ENCODE measurements at regions not wholly inside any gene's neighbourhood (a gene's known extent, or its start where the extent isn't known, plus 50 kb on each side); places are given as distances from the start of the nearest gene placed in this dataset.

- no peak for TF ChIP-seq CTCF (IDR thresholded peaks at IDR 0.05)
- no peak for TF ChIP-seq POLR2A (IDR thresholded peaks at IDR 0.05)
- Histone ChIP-seq H3K27me3 (no peaks in the 10 kb centered on the region), H3K4me1 (peaks cover 12% of the 10 kb centered on the region), H3K27ac (no peak overlapping the region), H3K36me3 (ENCODE audit: low read depth, missing control alignments) (no peaks in the 10 kb centered on the region), H3K4me3 (no peak overlapping the region), H3K9me3 (no peaks in the 10 kb centered on the region)
- WGBS, 2 donors, result 97 to 99% methylated on average over 2 of the region's 2 CpGs
- no peak for DNase-seq
- intact Hi-C loops (cut with DNase I; ENCODE audit: low total_unique reads), result no loop called here
These were observed 496.2 kb downstream of the COG6 start for GRCh38 chr13:40151673-40152072.

DNA sequence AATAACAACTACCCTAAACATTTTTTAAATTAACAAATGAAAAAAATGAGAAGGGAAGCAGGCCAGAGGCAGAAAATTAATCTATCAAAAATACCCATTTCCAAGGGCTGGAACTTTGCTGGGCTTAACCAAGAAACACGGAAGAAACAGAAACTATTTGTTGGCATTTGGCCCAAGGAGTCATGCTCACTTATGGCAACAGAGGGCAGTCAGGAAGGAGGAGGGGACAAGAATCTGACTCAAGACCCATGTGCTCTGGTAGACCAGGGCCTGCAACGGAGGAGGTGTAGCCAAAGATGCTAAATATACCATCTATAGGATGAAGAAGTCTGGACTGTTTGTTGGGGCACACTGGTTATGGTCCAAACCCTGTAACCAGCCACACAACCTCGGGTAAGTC is 496.7 kb downstream of the COG6 start:
- Histone ChIP-seq H3K4me1 (peaks cover 12% of the 10 kb centered on the region), H3K27ac (no peak overlapping the region), H3K36me3 (ENCODE audit: low read depth, missing control alignments) (no peaks in the 10 kb centered on the region), H3K9me3 (no peaks in the 10 kb centered on the region), H3K27me3 (no peaks in the 10 kb centered on the region), H3K4me3 (no peak overlapping the region)
- TF ChIP-seq CTCF (IDR thresholded peaks at IDR 0.05), result no peak
- no peak for TF ChIP-seq POLR2A (IDR thresholded peaks at IDR 0.05)
- DNase-seq, result no peak
- 63 to 78% methylated on average over 3 of the region's 3 CpGs for WGBS, 2 donors
- intact Hi-C loops (cut with DNase I; ENCODE audit: low total_unique reads), result no loop called here

GRCh38 chr13:40152922-40153321 is 497.5 kb downstream of the COG6 start:
- intact Hi-C loops (cut with DNase I; ENCODE audit: low total_unique reads), result no loop called here
- TF ChIP-seq CTCF (IDR thresholded peaks at IDR 0.05) (no peak), POLR2A (IDR thresholded peaks at IDR 0.05) (no peak)
- no peak for DNase-seq

DNA sequence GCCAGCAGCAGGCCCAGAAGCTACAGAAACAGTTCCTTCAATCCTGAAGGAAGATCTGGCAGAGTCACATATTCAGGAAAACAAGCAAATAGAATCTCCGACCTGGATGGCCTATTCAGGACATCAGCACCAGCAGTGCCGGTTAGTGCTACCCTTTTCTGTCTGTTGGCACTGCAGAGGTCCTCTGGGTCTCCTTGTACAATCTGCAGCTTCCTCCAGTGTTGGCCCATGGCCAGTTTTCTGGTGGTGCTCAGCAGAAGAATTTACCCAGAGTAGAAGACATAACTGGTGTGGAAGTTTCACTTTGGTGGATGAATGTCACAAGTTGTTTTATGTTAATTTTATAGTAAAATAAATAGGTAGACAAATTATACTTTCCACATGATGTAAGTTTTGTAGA is 498.1 kb downstream of the COG6 start:
- Histone ChIP-seq H3K9me3 (no peaks in the 10 kb centered on the region), H3K27ac (no peak overlapping the region), H3K4me1 (peaks cover 12% of the 10 kb centered on the region), H3K27me3 (no peaks in the 10 kb centered on the region), H3K4me3 (no peak overlapping the region), H3K36me3 (ENCODE audit: low read depth, missing control alignments) (no peaks in the 10 kb centered on the region)
- no peak for TF ChIP-seq CTCF (IDR thresholded peaks at IDR 0.05)
- TF ChIP-seq POLR2A (IDR thresholded peaks at IDR 0.05), result no peak
- 45 to 74% methylated on average over 2 of the region's 2 CpGs for WGBS, 2 donors
- intact Hi-C loops (cut with DNase I; ENCODE audit: low total_unique reads), result no loop called here
- no peak for DNase-seq

More at GRCh38 chr13:40152922-40153321, 497.5 kb downstream of the COG6 start:
- Histone ChIP-seq H3K36me3 (ENCODE audit: low read depth, missing control alignments) (no peaks in the 10 kb centered on the region), H3K9me3 (no peaks in the 10 kb centered on the region), H3K4me1 (peaks cover 12% of the 10 kb centered on the region), H3K4me3 (no peak overlapping the region), H3K27ac (no peak overlapping the region), H3K27me3 (no peaks in the 10 kb centered on the region)
- 88 to 95% methylated on average over 4 of the region's 4 CpGs for WGBS, 2 donors

- intact Hi-C loops (cut with DNase I; ENCODE audit: low total_unique reads), result no loop called here
- 96 to 97% methylated on average over 2 of the region's 2 CpGs for WGBS, 2 donors
These were observed 499.7 kb downstream of the COG6 start for GRCh38 chr13:40155201-40155600.

More at GRCh38 chr13:40155201-40155600, 499.7 kb downstream of the COG6 start:
- no peak for DNase-seq
- H3K4me3 ChIP-seq, result no peak overlapping the region
- no peaks in the 10 kb centered on the region for H3K27me3 ChIP-seq
- no peak for TF ChIP-seq POLR2A (IDR thresholded peaks at IDR 0.05)
- no peak for TF ChIP-seq CTCF (IDR thresholded peaks at IDR 0.05)
- no peaks in the 10 kb centered on the region for H3K36me3 ChIP-seq (ENCODE audit: low read depth, missing control alignments)
- no peak overlapping the region for H3K27ac ChIP-seq
- no peaks in the 10 kb centered on the region for H3K9me3 ChIP-seq
- peaks cover 4% of the 10 kb centered on the region for H3K4me1 ChIP-seq
